GM23338 (cell line): ENCODE measurements at regions not wholly inside any gene's neighbourhood (a gene's known extent, or its start where the extent isn't known, plus 50 kb on each side); places are given as distances from the start of the nearest gene placed in this dataset.
A peak's percentile ranks its signal among the peaks of the same experiment; 100 is the strongest.

ENCODE experiments used
- ATAC-seq: fragments of 200-7000 bp; cut with Tn5 transposase; 3 replicates; pipeline ENCODE4 v1.9.1; 2020
- DNase-seq: peaks from one replicate; pipeline ENCODE4 v3.0.0-alpha.2; 2015; ENCODE audit warnings: low spot score
- H2AFZ ChIP-seq: fragments of 200-600 bp; sonication (generic); 2 replicates; pipeline ENCODE4 v1.8.0; 2016; ENCODE audit warnings: antibody characterized with exemption, mild to moderate bottlenecking, moderate library complexity
- H3F3A ChIP-seq: fragments of 200-600 bp; sonication (generic); replicated peaks from 2 replicates; pipeline ENCODE4 v1.8.0; 2017; ENCODE audit warnings: antibody characterized with exemption, mixed run types, low read depth
- H3K27ac ChIP-seq: fragments of 200-600 bp; sonication (generic); 2 replicates; pipeline ENCODE4 v1.6.1; 2016; ENCODE audit warnings: low read depth
- H3K27me3 ChIP-seq: fragments of 200-600 bp; sonication (generic); 2 replicates; pipeline ENCODE4 v1.8.0; 2016; ENCODE audit warnings: mild to moderate bottlenecking, mixed run types, moderate library complexity; ENCODE audit not compliant: insufficient read depth
- H3K36me3 ChIP-seq: fragments of 200-600 bp; sonication (generic); 2 replicates; pipeline ENCODE4 v1.8.0; 2016; ENCODE audit warnings: mild to moderate bottlenecking; ENCODE audit not compliant: insufficient read depth
- H3K4me1 ChIP-seq: fragments of 200-600 bp; sonication (generic); 2 replicates; pipeline ENCODE4 v1.8.0; 2016; ENCODE audit warnings: mild to moderate bottlenecking, moderate library complexity; ENCODE audit not compliant: insufficient read depth
- H3K4me2 ChIP-seq: fragments of 200-600 bp; sonication (generic); 2 replicates; pipeline ENCODE4 v1.7.1; 2017; ENCODE audit warnings: mixed run types
- H3K4me3 ChIP-seq: fragments of 200-600 bp; sonication (generic); 2 replicates; pipeline ENCODE4 v1.6.1; 2016; ENCODE audit warnings: mixed run types
- H3K79me2 ChIP-seq: fragments of 200-600 bp; sonication (generic); replicated peaks from 2 replicates; pipeline ENCODE4 v1.8.0; 2017; ENCODE audit warnings: mild to moderate bottlenecking; ENCODE audit not compliant: insufficient read depth
- H3K9me2 ChIP-seq: fragments of 200-600 bp; sonication (generic); 2 replicates; pipeline ENCODE4 v1.8.0; 2017; ENCODE audit not compliant: insufficient read depth
- H4K20me1 ChIP-seq: fragments of 200-600 bp; sonication (generic); replicated peaks from 2 replicates; pipeline ENCODE4 v1.8.0; 2017; ENCODE audit warnings: mild to moderate bottlenecking; ENCODE audit not compliant: insufficient read depth
- H3K27ac Mint-ChIP-seq: 2 replicates; pipeline ENCODE4 v1.8.0; 2020; ENCODE audit warnings: inconsistent platforms, mild to moderate bottlenecking, moderate library complexity, mixed read lengths
- H3K27me3 Mint-ChIP-seq: 3 replicates; pipeline ENCODE4 v1.8.0; 2022; ENCODE audit warnings: low read depth, mild to moderate bottlenecking, moderate library complexity, mixed read lengths, inconsistent platforms; ENCODE audit not compliant: insufficient read depth, poor library complexity
- H3K36me3 Mint-ChIP-seq: 3 replicates; pipeline ENCODE4 v1.8.0; 2021; ENCODE audit warnings: low read depth, mild to moderate bottlenecking, inconsistent platforms, moderate library complexity, mixed read lengths
- H3K4me1 Mint-ChIP-seq: 3 replicates; pipeline ENCODE4 v1.8.0; 2020; ENCODE audit warnings: mild to moderate bottlenecking, inconsistent platforms, mixed read lengths
- H3K4me3 Mint-ChIP-seq: 3 replicates; pipeline ENCODE4 v1.8.0; 2021; ENCODE audit warnings: moderate library complexity, mild to moderate bottlenecking, inconsistent platforms, mixed read lengths
- H3K9me3 Mint-ChIP-seq: 3 replicates; pipeline ENCODE4 v1.8.0; 2020; ENCODE audit warnings: moderate library complexity, mild to moderate bottlenecking, inconsistent platforms, mixed read lengths
- CREB1 ChIP-seq: fragments of 250-450 bp; sonication (Bioruptor Pico); IDR thresholded peaks from 2 replicates; pipeline ENCODE4 v1.5.0; 2020; ENCODE audit warnings: low read depth, mild to moderate bottlenecking, moderate library complexity
- EZH2 ChIP-seq: fragments of 200-600 bp; sonication (generic); IDR thresholded peaks from one replicate; pipeline ENCODE4 v1.8.0; 2017; ENCODE audit warnings: antibody characterized with exemption, mild to moderate bottlenecking, low read depth; ENCODE audit not compliant: unreplicated experiment
- JUNB ChIP-seq: IDR thresholded peaks from one replicate; pipeline ENCODE4 v1.6.1; 2016; ENCODE audit warnings: antibody characterized with exemption; ENCODE audit not compliant: unreplicated experiment
- NANOG ChIP-seq: IDR thresholded peaks from 2 replicates; pipeline ENCODE4 v1.6.1; 2016; ENCODE audit warnings: antibody characterized with exemption, borderline replicate concordance
- POLR2AphosphoS5 ChIP-seq: IDR thresholded peaks from 2 replicates; pipeline ENCODE4 v1.6.1; 2016; ENCODE audit warnings: antibody characterized with exemption, low read depth
- ZNF114 ChIP-seq: fragments of 250-450 bp; sonication (Bioruptor Pico); IDR thresholded peaks from 2 replicates; pipeline ENCODE4 v1.5.0; 2020; ENCODE audit warnings: mild to moderate bottlenecking, moderate library complexity
- TF ChIP-seq, protein P1 (sequence below): fragments of 250-450 bp; sonication (Bioruptor Pico); IDR thresholded peaks from 2 replicates; pipeline ENCODE4 v1.5.0; 2020; ENCODE audit warnings: mild to moderate bottlenecking, moderate library complexity
- TF ChIP-seq, protein P2 (sequence below), 2 experiments: fragments of 200-600 bp in 1 of 2; sonication (generic) in 1 of 2; conservative IDR thresholded peaks; 2 replicates each; pipeline versions ENCODE4 v1.5.1 to v1.6.1; 2016 to 2017; ENCODE audit warnings: antibody characterized with exemption in 2 of 2, low read depth in 2 of 2, mild to moderate bottlenecking in 2 of 2, moderate library complexity in 1 of 2
- TF ChIP-seq, protein P3 (sequence below): IDR thresholded peaks from one replicate; pipeline ENCODE4 v1.6.1; 2018; ENCODE audit warnings: antibody characterized with exemption; ENCODE audit not compliant: unreplicated experiment

DNA sequence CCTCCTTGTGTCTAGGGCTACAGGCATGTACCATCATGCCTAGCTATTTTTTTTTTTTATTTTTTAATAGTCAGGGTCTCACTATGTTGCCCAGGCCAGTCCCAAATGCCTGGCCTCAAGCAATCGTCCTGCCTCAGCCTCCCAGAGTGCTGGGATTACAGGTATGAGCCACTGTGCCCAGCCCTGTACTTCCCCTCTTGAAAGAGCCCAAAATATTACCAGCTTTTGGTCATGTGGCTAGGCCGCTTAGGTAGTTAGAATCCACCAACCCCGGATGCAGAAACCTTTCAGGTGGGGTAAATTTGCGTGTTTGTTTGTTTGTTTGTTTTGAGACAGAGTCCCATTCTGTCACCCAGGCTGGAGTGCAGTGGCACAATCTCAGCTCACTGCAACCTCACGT, 132.8 kb upstream of the C2CD4B start:
- H3K27me3 Mint-ChIP-seq: peaks cover 8% of the 10 kb centered on the region

DNA sequence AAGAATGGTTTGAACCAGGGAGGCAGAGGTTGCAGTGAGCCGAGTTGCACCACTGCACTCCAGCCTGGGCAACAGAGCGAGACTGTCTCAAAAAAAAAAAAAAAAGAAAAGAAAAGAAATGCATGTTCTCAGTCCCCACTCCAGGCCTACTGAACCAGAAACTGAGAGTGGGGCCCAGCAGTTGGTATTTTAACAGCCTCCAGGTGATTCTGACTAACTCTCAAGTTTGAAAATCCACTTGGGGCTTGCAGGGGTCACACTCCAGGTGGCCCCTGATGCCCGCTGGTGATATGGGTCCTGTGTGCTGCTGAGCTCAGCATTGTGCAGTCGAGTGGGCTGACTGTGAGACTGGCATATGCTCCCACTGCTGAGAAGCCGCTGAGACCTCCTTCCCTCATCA, 133.7 kb upstream of the C2CD4B start:
- no peaks in the 10 kb centered on the region for H3K36me3 ChIP-seq
- H3K36me3 Mint-ChIP-seq: peaks cover 3% of the 10 kb centered on the region; the same call in 2 of the 3 replicates
- TF ChIP-seq, protein P1, sequence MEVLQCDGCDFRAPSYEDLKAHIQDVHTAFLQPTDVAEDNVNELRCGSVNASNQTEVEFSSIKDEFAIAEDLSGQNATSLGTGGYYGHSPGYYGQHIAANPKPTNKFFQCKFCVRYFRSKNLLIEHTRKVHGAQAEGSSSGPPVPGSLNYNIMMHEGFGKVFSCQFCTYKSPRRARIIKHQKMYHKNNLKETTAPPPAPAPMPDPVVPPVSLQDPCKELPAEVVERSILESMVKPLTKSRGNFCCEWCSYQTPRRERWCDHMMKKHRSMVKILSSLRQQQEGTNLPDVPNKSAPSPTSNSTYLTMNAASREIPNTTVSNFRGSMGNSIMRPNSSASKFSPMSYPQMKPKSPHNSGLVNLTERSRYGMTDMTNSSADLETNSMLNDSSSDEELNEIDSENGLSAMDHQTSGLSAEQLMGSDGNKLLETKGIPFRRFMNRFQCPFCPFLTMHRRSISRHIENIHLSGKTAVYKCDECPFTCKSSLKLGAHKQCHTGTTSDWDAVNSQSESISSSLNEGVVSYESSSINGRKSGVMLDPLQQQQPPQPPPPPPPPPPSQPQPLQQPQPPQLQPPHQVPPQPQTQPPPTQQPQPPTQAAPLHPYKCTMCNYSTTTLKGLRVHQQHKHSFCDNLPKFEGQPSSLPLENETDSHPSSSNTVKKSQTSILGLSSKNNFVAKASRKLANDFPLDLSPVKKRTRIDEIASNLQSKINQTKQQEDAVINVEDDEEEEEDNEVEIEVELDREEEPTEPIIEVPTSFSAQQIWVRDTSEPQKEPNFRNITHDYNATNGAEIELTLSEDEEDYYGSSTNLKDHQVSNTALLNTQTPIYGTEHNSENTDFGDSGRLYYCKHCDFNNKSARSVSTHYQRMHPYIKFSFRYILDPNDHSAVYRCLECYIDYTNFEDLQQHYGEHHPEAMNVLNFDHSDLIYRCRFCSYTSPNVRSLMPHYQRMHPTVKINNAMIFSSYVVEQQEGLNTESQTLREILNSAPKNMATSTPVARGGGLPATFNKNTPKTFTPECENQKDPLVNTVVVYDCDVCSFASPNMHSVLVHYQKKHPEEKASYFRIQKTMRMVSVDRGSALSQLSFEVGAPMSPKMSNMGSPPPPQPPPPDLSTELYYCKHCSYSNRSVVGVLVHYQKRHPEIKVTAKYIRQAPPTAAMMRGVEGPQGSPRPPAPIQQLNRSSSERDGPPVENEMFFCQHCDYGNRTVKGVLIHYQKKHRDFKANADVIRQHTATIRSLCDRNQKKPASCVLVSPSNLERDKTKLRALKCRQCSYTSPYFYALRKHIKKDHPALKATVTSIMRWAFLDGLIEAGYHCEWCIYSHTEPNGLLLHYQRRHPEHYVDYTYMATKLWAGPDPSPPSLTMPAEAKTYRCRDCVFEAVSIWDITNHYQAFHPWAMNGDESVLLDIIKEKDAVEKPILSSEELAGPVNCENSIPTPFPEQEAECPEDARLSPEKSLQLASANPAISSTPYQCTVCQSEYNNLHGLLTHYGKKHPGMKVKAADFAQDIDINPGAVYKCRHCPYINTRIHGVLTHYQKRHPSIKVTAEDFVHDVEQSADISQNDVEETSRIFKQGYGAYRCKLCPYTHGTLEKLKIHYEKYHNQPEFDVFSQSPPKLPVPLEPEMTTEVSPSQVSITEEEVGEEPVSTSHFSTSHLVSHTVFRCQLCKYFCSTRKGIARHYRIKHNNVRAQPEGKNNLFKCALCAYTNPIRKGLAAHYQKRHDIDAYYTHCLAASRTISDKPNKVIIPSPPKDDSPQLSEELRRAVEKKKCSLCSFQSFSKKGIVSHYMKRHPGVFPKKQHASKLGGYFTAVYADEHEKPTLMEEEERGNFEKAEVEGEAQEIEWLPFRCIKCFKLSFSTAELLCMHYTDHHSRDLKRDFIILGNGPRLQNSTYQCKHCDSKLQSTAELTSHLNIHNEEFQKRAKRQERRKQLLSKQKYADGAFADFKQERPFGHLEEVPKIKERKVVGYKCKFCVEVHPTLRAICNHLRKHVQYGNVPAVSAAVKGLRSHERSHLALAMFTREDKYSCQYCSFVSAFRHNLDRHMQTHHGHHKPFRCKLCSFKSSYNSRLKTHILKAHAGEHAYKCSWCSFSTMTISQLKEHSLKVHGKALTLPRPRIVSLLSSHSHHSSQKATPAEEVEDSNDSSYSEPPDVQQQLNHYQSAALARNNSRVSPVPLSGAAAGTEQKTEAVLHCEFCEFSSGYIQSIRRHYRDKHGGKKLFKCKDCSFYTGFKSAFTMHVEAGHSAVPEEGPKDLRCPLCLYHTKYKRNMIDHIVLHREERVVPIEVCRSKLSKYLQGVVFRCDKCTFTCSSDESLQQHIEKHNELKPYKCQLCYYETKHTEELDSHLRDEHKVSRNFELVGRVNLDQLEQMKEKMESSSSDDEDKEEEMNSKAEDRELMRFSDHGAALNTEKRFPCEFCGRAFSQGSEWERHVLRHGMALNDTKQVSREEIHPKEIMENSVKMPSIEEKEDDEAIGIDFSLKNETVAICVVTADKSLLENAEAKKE (CRISPR knock-in tag): no peak
- TF ChIP-seq CREB1 (CRISPR knock-in tag) (no peak), ZNF114 (no peak), NANOG (no peak), JUNB (no peak), POLR2AphosphoS5 (no peak), EZH2 (no peak)
- TF ChIP-seq, protein P2, sequence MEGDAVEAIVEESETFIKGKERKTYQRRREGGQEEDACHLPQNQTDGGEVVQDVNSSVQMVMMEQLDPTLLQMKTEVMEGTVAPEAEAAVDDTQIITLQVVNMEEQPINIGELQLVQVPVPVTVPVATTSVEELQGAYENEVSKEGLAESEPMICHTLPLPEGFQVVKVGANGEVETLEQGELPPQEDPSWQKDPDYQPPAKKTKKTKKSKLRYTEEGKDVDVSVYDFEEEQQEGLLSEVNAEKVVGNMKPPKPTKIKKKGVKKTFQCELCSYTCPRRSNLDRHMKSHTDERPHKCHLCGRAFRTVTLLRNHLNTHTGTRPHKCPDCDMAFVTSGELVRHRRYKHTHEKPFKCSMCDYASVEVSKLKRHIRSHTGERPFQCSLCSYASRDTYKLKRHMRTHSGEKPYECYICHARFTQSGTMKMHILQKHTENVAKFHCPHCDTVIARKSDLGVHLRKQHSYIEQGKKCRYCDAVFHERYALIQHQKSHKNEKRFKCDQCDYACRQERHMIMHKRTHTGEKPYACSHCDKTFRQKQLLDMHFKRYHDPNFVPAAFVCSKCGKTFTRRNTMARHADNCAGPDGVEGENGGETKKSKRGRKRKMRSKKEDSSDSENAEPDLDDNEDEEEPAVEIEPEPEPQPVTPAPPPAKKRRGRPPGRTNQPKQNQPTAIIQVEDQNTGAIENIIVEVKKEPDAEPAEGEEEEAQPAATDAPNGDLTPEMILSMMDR (conservative IDR thresholded peaks at IDR 0.05; ENCODE audit: low read depth in 2 of 2): no peak
- TF ChIP-seq, protein P3, sequence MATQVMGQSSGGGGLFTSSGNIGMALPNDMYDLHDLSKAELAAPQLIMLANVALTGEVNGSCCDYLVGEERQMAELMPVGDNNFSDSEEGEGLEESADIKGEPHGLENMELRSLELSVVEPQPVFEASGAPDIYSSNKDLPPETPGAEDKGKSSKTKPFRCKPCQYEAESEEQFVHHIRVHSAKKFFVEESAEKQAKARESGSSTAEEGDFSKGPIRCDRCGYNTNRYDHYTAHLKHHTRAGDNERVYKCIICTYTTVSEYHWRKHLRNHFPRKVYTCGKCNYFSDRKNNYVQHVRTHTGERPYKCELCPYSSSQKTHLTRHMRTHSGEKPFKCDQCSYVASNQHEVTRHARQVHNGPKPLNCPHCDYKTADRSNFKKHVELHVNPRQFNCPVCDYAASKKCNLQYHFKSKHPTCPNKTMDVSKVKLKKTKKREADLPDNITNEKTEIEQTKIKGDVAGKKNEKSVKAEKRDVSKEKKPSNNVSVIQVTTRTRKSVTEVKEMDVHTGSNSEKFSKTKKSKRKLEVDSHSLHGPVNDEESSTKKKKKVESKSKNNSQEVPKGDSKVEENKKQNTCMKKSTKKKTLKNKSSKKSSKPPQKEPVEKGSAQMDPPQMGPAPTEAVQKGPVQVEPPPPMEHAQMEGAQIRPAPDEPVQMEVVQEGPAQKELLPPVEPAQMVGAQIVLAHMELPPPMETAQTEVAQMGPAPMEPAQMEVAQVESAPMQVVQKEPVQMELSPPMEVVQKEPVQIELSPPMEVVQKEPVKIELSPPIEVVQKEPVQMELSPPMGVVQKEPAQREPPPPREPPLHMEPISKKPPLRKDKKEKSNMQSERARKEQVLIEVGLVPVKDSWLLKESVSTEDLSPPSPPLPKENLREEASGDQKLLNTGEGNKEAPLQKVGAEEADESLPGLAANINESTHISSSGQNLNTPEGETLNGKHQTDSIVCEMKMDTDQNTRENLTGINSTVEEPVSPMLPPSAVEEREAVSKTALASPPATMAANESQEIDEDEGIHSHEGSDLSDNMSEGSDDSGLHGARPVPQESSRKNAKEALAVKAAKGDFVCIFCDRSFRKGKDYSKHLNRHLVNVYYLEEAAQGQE: no peak
- peaks cover 31% of the 10 kb centered on the region for H3K4me1 Mint-ChIP-seq
- ATAC-seq (no peak), DNase-seq (no peak)
- H3K9me2 ChIP-seq: no peaks in the 10 kb centered on the region
- no peak overlapping the region for H3K27ac ChIP-seq
- H3K79me2 ChIP-seq: no peaks in the 10 kb centered on the region
- no peak overlapping the region; the same call in 1 of the 2 replicates for H2AFZ ChIP-seq
- peaks cover 22% of the 10 kb centered on the region for H3K4me1 ChIP-seq
- H3K4me3 Mint-ChIP-seq: no peak overlapping the region
- H3F3A ChIP-seq: peaks cover 6% of the 10 kb centered on the region
- peaks cover 7% of the 10 kb centered on the region; the same call in 2 of the 3 replicates for H3K9me3 Mint-ChIP-seq
- no peaks in the 10 kb centered on the region for H3K27me3 ChIP-seq
- peaks cover 7% of the 10 kb centered on the region for H3K27me3 Mint-ChIP-seq
- H4K20me1 ChIP-seq: no peaks in the 10 kb centered on the region
- no peak overlapping the region for H3K4me2 ChIP-seq
- H3K4me3 ChIP-seq: no peak overlapping the region
- no peak overlapping the region for H3K27ac Mint-ChIP-seq

More for the DNA sequence above, 132.8 kb upstream of the C2CD4B start:
- no peak overlapping the region for H3K4me3 Mint-ChIP-seq
- H3K36me3 ChIP-seq: no peaks in the 10 kb centered on the region
- H3K27me3 ChIP-seq: no peaks in the 10 kb centered on the region
- peak overlapping the region; percentile 99 for H3K27ac ChIP-seq
- no peak overlapping the region for H3K4me3 ChIP-seq
- ATAC-seq (no peak), DNase-seq (no peak)
- H3K27ac Mint-ChIP-seq: no peak overlapping the region
- peaks cover 22% of the 10 kb centered on the region for H3K4me1 ChIP-seq
- H3F3A ChIP-seq: peaks cover 6% of the 10 kb centered on the region
- H4K20me1 ChIP-seq: no peaks in the 10 kb centered on the region
- H3K9me3 Mint-ChIP-seq: peaks cover 7% of the 10 kb centered on the region; the same call in 2 of the 3 replicates
- 0 out of 2 replicates have a peak overlapping the region, but pooled peaks have one; percentile 5 for H3K4me2 ChIP-seq
- H3K79me2 ChIP-seq: no peaks in the 10 kb centered on the region
- H3K4me1 Mint-ChIP-seq: peaks cover 31% of the 10 kb centered on the region
- peaks cover 8% of the 10 kb centered on the region; the same call in 2 of the 3 replicates for H3K36me3 Mint-ChIP-seq
- TF ChIP-seq POLR2AphosphoS5: no peak
- TF ChIP-seq CREB1 (CRISPR knock-in tag): no peak
- no peak for TF ChIP-seq EZH2
- no peaks in the 10 kb centered on the region for H3K9me2 ChIP-seq
- H2AFZ ChIP-seq: peak overlapping the region; percentile 45
